ENCODE measurements at regions not wholly inside any gene's neighbourhood (a gene's known extent, or its start where the extent isn't known, plus 50 kb on each side); places are given as distances from the start of the nearest gene placed in this dataset.

DNA sequence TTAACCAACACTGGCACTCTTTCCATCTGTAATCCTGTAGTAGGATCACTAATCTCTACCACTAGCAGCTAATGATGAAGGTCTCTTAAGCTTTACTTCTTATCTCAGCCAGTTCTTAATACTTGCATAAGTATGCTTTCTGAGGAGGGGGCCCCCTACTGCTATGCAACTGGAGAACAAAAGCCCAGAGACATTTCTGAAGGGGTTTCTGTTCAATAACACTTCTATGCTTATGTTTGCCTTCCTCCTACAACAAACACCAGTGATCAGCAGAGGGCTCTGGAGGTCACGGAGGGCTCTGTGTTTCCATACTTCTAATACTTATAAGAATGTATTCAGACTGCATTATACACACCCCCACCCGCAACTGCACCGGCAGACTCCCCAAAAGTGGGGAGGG, 215.8 kb downstream of the BARHL2 start:
- DNase-seq (ENCODE audit: low spot score), result no peak

DNA sequence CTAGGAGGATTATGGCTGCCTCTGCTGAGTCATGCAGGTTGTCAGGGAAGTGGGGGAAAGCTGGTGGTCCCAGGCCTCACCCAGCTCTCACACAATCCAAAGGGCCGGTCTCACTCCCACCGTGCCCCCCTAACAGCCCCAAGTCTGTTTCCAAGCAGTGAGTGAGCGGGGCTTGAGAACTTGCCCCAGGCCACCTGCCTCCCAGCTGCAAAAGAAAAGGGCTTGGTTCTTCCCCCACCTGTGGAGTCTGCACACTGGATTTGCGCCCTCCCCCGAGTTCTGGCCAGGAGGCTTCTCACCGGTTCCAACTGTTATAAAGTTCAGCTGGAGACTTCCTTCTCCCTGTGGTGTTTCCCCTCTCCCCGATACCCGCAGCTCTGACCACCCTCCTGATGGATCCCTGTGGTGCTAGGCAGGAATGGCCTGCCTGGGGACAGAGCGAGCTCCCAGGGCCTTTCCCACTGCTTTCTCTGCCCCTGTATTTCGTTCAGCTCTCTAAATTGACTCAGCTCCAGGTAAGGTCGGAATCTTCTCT, 222.3 kb downstream of the BARHL2 start:
- no peak for DNase-seq (ENCODE audit: low spot score)

DNA sequence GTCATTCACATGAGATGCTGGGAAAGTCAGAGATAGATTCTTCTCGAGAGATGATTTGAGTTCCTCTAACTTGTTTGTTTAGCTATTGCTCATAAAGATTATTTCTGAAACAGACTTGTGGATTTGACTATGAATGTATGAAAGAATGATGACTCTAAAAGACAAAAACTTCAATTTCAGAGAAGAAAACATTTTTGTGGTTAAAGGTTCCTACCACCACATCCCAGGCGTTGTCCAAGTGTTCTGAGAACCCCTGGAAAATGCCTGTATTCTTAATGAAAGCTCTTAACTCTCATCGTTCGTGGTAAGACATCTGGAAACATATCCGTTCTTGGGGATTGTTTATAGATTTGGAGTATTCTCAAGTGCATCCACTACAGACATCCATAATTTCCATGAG, 228.7 kb downstream of the BARHL2 start:
- DNase-seq (ENCODE audit: low spot score), result no peak

DNA sequence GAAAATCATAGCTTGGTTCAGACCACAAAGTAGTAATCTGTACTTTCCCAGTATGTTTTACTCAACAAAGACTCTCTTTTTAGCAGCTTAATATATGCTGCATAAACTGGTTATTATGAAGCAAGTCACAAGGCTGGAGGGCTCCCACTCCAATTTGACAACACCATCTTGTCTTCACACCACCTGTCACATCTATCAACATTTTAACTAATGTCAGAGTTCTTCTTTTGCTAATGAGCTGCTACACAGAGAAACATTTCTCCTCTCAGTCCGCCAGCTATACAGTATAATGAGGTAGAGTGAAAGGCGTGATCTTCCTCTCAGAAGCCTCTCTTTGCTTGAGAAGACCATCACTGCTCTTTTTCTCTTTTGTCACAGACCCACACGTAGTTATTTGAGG, 230.1 kb downstream of the BARHL2 start:
- DNase-seq (ENCODE audit: low spot score), result no peak

DNA sequence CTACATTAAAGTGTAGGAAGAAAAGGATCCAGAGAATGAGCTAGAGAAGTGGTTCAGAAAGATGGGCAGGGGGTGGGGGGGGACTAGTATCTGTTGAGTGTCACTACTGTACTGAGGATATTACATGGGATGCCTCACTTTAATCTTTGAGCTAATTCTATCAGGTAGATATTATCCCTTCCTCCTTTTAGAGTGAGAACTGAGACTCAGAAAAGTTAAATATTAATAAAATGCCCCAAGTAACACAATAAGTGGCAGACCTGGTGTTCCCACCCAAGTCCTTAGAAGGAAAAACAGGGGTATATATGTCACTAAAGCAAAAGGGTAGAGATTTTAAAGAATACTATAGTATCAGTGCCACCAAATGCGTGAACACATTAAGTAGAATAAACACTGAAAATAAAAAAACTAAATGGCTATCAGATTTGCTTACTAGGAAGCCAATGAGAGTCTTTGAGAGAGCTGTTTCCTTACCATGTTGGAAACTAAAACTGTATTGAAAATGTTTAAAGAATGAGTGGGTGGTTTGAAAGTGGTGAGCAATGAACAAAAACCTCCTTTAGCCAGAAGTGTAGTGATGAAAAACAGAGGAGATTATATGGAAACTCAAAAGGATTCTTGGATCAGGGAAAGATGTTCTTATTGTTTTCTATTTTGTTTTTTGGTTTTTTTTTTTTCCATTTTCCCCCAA, 230.8 kb downstream of the BARHL2 start:
- DNase-seq (ENCODE audit: low spot score), result no peak

DNA sequence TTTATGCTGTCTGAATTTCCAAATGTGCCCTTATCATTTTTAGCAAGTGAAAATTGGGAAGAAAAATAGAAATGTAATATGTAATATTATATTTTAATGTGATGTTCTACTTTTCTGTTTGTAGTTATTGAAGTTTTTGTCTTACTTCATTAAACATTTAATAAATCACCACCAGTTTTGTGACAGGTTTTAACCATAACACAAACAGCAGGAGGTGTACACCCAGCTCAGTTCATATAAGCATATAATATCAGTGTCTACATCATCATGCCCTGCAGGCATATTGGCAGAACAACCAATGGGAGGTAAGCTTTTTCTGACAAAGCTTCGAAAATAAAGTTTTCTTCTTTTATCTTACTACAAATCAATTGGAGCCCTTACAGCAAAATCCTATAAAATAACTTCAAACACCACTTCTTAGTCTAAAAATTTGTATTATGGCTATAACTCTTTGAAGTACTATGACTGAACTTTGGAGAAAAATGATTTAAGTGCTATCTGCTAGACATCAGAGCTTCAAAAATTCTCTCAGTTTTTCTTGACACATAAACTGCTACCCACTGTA, 236.7 kb downstream of the BARHL2 start:
- no peak for DNase-seq (ENCODE audit: low spot score)

DNA sequence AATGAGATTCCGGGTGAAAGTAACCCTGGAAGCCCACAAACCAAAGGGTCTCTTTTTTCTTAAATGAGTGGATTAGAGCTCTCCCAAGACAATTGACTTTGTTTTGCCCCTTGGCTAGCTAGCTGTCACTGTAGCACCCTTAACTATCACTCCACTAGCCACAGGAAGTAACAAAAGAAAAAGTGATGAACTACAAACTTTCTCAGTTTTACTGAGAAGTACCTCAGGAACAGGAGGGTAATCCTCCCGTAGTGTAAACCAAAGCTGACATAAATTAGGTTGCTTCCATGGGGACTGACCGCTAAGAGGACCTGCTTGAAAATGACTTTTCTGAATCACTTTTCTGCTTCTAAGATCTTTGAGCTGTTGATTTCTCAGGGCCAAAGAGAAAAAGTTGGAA, 240.1 kb downstream of the BARHL2 start:
- DNase-seq (ENCODE audit: low spot score), result no peak

DNA sequence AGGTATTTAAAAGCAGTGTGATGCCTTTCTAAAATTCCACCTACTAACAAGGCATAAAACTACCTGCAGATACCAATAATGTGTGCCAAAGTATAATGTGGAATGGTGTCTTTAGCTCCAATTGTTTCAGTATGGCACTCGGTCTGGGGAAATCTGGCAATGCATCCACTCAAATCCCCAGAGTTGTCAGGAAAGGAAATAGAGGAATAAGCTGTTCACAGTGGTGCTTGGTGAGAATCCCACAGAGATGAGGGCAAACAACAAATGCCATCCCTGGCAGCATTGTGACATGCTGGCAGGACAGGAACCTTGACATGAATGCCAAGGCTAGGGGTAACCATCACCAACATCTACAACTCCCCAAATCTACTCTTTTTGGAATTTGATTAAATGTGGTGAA, 240.7 kb downstream of the BARHL2 start:
- DNase-seq (ENCODE audit: low spot score), result no peak

DNA sequence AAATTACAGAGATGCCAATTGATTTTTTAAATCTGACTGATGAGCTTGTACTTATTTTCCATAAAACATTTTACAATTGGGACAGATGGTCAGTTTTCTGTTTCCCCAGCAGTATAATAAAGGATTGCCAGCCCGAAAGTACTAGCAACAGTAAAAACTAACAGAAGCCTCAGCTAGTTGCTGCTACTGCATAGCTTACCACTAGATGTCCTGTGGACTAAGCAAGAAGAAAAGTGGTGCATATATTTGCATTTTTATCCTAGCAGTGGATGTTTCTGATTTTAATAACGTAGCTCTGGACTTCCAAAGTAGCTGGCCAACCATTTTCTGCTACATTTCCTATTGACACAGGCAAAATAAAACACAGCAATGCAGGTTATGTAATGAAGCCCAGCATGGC, 241.5 kb downstream of the BARHL2 start:
- DNase-seq (ENCODE audit: low spot score), result no peak

DNA sequence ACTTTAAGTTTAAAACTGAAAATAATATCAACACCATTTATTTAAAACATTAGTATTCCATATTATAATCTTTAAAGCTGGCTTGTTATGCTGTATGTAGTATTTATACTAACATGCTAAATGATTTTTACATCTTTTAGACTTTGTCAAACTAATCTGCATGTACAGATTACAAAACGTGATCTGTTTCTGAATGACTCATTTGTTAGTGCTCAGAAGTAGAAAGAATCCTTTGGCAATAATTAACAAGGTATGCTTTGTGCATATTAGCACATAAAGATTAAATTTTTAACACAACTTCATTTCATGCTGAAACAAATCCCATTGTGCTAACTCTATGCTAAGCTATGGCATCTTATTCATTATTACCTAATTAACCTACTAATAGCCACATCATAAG, 242.4 kb downstream of the BARHL2 start:
- DNase-seq (ENCODE audit: low spot score), result no peak

DNA sequence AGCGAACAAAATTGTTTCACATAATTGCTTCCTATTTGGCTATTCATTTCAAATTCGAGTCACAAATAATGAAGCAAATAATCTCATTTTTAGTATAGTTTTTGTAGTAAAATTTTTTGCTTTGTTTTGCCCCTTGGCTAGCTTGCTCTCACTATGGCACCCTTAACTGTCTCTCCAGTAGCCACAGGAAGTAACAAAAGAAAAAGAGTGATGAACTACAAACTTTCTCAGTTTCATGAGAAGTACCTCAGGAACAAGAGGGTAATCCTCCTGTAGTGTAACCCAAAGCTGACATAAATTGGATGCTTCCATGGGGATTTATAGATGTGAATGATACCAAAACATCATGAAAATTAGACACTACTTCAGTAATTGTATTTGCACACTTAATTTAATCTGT, 242.9 kb downstream of the BARHL2 start:
- no peak for DNase-seq (ENCODE audit: low spot score)

DNA sequence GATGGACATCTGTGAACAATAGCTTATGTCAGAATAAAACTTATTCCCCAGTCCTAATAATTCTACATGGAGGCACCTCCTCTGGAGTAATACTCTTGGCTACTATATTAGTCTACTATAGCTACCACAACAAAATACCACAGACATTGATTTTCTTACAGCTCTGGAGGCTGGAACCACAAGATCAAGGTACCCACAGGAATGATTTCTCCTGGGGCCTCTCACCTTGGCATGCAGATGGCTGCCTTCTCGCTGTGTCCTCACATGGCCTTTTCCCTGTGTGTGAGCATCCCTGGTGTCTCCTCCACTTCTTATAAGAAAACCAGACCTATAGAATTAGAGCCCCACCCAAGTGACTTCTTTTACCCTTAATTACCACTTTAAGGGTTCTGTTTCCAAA, 244.3 kb downstream of the BARHL2 start:
- no peak for DNase-seq (ENCODE audit: low spot score)

DNA sequence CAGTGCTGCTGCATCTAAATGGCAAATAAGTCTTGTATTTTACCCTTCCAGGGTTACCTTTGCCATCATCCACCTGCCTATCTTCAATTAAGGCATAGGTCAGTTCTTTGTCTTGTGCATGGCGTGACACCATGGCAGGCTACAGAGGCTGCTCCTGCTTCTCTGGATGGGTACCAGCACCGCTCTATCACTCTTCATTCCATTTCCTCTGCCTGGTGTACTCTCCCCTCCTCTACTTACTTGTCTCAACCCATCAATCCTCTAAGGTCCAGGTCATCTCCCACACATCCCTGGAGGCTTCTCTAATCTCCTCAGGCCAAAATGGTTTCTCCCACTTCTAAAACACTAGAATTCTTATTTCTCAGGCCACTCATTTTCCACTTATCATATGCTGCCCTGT, 257.5 kb downstream of the BARHL2 start:
- no peak for DNase-seq (ENCODE audit: low spot score)

DNA sequence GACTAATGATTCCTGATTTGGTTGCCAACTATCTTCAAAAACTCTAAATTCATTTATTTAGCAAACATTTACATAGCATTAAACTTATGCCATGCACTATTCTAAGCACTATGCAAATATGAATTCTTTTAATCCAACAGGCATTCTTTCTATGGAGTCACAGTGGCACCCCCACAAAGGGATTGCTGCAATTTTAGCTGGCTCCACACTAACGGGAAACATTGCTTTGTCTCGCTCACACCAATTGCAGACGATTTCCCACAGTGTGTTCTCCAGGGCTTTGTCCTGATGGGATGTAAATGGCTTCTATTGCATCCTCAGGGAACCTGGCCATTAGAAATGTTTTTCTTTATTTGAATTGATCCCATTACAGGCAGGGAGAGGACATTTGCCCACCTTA, 259.1 kb downstream of the BARHL2 start:
- no peak for DNase-seq (ENCODE audit: low spot score)

DNA sequence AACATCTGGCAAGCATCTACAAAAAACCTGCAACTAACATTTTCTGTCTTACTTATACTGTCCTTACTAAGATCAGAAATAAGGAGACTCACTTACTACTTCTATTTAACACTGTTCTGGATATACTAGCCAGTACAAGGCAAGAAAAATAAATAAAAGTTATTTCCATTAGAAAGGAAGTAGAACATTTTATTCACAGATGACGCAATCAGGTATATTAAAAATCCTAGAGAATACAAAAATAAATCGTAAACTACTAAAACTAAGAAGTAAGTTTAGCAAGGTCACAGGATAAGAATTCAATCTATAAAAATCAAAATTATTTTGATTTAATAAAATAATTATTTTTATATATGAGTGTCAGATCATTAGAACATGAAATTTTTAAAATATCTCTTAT, 264.6 kb downstream of the BARHL2 start:
- DNase-seq (ENCODE audit: low spot score), result no peak

DNA sequence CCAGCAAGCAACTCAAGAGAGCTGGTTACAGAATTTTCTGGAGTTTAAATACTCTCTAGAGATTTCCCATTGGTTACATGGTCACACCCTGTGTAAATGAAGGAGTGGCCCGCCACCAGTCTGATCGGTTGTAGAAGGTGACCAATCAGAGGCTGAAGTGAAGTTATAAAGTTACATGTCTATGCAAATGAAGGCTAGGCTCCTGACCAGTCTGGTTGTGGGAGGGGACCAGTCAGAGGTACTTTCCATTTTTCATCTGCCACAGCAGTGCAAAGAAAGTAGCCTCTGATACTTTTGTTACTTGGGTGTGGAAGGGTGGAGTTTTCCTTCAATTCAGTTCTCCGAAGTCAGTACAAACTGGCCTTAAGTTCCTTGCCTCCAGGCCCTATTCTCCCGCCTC, 273.7 kb downstream of the BARHL2 start:
- DNase-seq (ENCODE audit: low spot score), result no peak

DNA sequence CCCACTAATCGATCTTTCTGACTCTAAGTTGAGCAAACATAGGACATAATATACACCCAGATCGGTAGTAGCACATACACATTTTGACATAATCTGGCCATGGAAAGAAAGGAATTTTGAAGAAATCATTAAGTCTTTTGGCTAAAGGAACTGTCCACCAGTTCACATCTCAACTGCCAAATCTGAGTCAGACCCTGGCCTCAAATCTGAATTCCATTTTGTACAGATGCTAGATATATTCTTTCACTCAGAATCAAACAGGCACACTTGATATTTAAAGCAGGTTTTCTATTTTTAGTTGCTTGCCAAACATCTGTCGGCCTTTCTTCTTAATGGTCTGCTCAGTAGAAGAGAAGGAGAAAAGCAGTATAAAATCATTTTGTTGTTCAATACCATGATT, 281.8 kb downstream of the BARHL2 start:
- DNase-seq (ENCODE audit: low spot score), result no peak

DNA sequence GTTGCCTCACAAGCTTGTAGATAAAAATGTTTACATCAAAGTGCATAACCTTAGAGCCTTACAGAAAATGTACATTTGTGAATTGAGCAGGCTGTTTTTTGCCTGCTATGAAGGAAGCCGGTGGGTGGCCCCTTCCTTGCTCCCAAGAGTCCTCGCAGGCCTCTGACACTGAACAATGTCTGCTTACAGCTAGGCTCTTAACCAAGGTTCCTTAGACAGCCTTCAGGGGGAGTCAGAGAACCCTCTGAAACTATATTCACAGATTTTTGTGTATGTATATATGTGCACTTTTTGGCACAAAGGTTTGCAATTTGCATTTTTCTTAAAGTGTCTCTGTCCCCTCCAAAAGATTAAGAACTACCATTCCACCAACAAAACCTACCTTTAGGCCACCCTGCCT, 282.6 kb downstream of the BARHL2 start:
- peak; percentile 6 for DNase-seq (ENCODE audit: low spot score)

DNA sequence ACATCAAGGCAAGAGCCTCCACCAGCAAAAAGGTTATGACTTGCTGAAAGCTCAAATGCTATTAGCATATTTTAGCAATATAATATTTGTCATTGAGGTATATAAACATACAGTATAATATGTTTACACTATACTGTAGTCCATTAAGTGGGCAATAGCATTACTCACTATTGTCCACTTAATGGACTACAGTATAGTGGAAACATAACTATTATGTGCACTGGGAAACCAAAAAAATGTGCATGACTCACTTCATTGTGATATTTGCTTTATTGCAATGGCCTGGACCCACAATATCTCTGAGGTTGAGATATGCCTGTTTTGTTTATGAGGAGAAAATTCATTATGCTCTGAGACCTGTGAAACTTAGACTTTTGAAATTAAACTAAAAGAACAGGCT, 300.0 kb downstream of the BARHL2 start:
- no peak for DNase-seq (ENCODE audit: low spot score)

DNA sequence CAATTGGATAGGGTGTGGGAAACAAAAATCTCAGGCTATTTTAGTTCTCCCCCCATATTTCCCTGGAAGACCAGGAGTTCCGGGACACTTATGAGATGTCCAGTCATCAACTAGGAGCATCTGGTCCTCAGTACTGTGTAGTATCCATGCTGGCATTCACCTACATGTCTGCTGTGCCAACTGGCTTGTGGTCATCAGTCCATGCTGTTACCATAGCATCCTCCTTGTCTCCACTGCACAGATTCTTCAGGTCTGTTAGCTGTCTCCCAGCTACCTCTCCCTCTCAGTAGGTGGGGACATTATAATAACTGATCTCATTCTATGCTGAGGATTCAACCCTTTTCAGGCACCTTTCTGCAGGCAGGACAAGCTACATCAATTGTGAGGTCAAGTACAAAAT, 302.9 kb downstream of the BARHL2 start:
- no peak for DNase-seq (ENCODE audit: low spot score)

DNA sequence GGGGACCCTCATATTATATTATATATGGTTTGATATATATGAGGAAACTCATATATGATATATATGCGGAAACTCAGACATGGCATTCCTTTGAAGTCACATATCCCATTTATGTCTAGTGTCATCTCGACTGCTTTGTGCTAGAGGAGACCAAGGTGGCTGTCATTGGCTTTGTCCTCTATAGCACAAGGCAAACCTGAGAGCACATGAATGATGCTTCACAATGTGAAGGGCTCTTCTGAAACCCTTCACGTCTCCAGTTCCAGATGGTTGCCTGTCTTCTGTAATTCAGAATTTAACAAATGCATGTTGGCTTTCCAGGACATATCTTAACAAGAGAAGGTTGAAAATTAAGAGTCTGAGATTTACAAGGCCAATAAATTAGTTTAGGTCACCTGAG, 303.6 kb downstream of the BARHL2 start:
- DNase-seq (ENCODE audit: low spot score), result no peak

DNA sequence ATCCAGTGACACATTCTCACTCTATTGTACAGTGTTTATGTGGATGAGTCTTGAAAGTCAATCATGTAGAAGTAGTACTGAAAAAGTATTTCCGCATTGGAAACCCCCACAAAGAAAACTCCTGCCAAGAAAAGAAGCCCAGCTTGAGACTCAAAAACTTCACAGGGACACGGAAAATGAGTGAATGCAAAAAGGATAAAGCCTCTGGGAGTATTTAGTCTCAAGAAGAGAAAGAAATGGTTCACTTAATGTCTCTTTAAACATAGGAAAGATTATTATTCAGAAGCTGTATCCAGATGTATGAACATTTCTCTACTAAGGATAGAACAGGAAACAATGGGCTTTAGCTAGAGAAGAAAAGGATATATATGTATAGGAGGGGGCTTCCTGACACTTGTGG, 304.5 kb downstream of the BARHL2 start:
- DNase-seq (ENCODE audit: low spot score), result no peak

DNA sequence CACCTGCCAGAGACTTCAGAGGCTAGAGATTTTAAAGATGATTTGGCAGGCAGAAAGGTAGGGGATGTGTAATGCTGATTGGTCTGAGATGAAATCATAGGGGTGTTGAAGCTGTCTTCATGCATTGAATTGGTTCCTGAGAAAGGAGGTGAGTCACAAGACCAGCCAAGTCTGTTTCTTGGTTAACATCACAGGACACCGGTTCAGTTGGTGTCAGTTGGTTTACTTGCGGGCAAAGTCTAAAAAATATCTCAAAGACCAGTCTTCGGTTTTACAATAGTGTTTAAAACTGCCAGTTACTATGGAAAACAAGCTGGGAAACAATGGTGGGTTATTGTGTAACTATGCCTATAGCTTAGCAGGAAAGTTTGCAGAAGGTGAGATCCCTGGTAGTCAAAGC, 305.9 kb downstream of the BARHL2 start:
- DNase-seq (ENCODE audit: low spot score), result no peak

DNA sequence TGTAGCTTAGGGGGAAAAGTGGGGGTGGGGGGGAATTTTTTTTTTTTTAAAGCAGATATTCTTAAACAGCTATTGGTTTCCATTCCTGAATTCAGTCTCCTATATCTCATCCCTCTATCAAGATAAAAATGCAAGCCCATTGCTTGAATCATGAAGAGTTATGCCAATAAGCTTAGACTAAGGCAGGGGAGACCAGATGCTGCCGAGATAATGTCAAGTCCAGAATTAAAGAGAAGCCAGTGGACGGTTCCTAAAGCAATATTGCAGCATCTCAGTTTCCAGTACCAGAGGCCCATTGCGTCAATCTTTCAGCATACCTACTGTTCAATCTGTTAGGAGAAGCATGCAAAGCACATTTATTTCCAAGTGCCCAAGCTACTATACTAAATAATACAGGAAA, 309.4 kb downstream of the BARHL2 start:
- DNase-seq (ENCODE audit: low spot score), result no peak

All from HT-29 (cell line).